Spinal cord (tissue), 9 donors: ENCODE measurements at regions not wholly inside any gene's neighbourhood (a gene's known extent, or its start where the extent isn't known, plus 50 kb on each side); places are given as distances from the start of the nearest gene placed in this dataset.

ENCODE experiments used
- DNase-seq, 6 donors: peaks; one replicate each; pipeline versions ENCODE4 v3.0.0 to v3.0.0-alpha.2; 2013 to 2015; ENCODE audit warnings: low spot score in 6 of 6, low read depth in 4 of 6
- H3K27ac ChIP-seq: one replicate; pipeline ENCODE4 v1.5.1; 2013; ENCODE audit warnings: low read depth, low read length, control low read depth
- H3K27me3 ChIP-seq: one replicate; pipeline ENCODE4 v1.6.1; 2013; ENCODE audit warnings: low read length; ENCODE audit not compliant: control insufficient read depth, insufficient read depth
- H3K36me3 ChIP-seq: one replicate; pipeline ENCODE4 v1.6.1; 2013; ENCODE audit warnings: low read length; ENCODE audit not compliant: control insufficient read depth, insufficient read depth
- H3K4me1 ChIP-seq: one replicate; pipeline ENCODE4 v1.6.1; 2013; ENCODE audit warnings: low read length; ENCODE audit not compliant: control insufficient read depth, insufficient read depth
- H3K4me3 ChIP-seq: one replicate; pipeline ENCODE4 v1.5.1; 2013; ENCODE audit warnings: low read depth, low read length, control low read depth
- H3K9me3 ChIP-seq: one replicate; pipeline ENCODE4 v1.6.1; 2013; ENCODE audit warnings: low read length; ENCODE audit not compliant: control insufficient read depth, insufficient read depth
- WGBS: methylation state at CpG from one replicate; pipeline ENCODE4 v1.1.5; 2013; ENCODE audit warnings: missing lambda C conversion rate; ENCODE audit not compliant: insufficient coverage; 5-methylcytosine and 5-hydroxymethylcytosine counted together
- donor health status: healthy.

DNA sequence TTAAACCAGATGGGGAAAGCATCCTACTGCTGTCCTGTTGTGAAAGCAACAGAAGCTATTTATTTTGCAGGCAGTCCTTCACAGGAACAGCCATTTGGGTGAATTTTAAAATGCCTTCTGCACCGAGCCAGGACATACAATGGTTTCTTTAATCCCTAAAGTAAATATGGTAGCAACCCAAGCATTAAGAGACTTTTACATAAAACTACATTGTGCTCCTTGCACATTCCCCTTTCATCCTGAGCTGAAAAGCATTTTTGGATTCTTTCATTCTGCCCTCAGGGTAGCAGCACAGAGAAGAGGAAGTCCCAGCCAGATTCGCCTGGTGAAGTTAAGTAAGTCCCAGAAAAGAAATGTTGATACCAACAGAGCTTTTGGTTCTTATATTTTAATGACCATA is 84.0 kb upstream of the FAM3C start:
- no peak overlapping the region for H3K4me3 ChIP-seq
- peak overlapping the region; percentile 86 for H3K27ac ChIP-seq
- H3K36me3 ChIP-seq: no peaks in the 10 kb centered on the region
- 17% methylated on average over 1 of the region's 2 CpGs for WGBS
- H3K27me3 ChIP-seq: no peaks in the 10 kb centered on the region
- DNase-seq: peak in 3 of 6 donors; percentile 42 to 79 (median 76)
- peaks cover 4% of the 10 kb centered on the region for H3K4me1 ChIP-seq
- no peaks in the 10 kb centered on the region for H3K9me3 ChIP-seq

DNA sequence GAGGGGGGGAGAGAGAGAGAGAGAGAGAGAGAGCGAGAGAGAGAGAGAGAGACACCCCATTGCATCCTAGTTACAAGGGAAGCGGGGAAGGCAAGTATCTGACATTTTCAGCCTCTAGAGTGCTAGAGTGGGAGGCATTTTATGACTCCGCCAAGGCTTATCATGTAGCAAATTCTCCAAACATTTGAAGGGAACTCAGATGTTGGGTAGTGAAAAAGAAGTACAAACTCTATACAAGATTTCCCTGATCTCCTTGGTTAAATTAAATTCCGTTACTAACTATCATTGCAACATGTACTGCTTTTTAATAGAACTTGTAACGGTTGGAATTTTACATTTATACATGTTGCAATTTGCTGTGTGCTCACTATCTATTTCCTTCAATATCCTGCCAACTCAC is 83.4 kb upstream of the FAM3C start:
- peak in 2 of 6 donors; percentile 4 to 38 for DNase-seq
- no peaks in the 10 kb centered on the region for H3K27me3 ChIP-seq
- H3K27ac ChIP-seq: peak overlapping the region; percentile 86
- WGBS: no CpG with 5 or more reads among the region's 5 CpGs
- H3K36me3 ChIP-seq: no peaks in the 10 kb centered on the region
- no peaks in the 10 kb centered on the region for H3K9me3 ChIP-seq
- peaks cover 4% of the 10 kb centered on the region for H3K4me1 ChIP-seq
- no peak overlapping the region for H3K4me3 ChIP-seq

- Histone ChIP-seq H3K27ac (no peak overlapping the region), H3K4me3 (no peak overlapping the region), H3K4me1 (peaks cover 4% of the 10 kb centered on the region), H3K9me3 (no peaks in the 10 kb centered on the region), H3K36me3 (no peaks in the 10 kb centered on the region), H3K27me3 (no peaks in the 10 kb centered on the region)
- 75% methylated on average over 1 of the region's 2 CpGs for WGBS
- no peak for DNase-seq
These were observed 79.7 kb upstream of the FAM3C start for GRCh38 chr7:121475806-121476205.

DNA sequence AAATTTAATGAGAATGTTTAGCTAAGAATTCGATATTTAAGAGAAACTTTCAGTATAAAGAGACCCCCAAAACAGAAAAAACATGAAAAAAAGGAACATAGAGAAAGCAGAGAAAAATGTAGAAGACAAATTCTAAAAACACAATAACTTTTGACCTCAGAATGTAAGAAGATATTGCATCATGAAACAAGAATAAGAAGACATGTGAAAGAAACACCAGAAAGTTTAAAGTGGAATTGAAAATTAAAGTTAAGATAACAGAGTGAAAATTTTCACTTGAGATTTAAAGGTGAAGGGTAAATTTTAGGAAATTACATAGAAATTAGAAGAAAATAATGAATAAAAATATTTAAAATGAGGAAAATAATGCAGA is 78.2 kb upstream of the FAM3C start:
- H3K27ac ChIP-seq: no peak overlapping the region

DNA sequence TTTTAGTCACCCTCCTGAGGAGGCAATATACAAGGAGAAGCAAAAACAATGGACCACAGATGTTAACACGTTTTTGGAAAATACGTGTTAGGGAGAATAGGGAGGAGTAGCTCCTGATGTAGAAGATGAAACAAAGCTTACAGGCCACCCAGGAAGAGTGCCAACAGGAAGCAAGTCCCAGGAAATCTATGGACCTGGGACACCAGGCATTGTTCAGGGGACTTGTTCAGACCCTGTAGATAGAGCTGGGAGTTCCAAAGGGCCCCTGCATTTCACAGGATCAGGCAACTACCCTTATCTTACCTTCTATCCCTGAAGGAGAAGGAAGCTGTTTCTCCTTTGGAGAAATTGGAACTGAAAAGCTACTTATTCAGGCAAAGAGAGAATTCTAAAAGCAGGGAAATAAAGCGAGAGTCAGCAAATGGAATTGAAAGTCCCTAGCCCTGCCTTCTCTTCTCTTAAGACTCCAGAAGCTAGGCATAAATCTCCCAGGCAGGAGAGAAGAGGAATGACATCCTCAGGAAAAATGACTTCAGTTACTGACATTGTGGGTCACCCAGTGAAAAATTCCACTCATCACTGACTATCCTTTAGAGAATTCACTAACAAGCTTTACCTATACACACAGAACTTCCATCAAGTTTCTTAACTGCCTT is 77.7 kb upstream of the FAM3C start:
- no peak overlapping the region for H3K27ac ChIP-seq
- no CpG with 5 or more reads among the region's 3 CpGs for WGBS
- no peaks in the 10 kb centered on the region for H3K27me3 ChIP-seq
- H3K36me3 ChIP-seq: no peaks in the 10 kb centered on the region
- no peak overlapping the region for H3K4me3 ChIP-seq
- DNase-seq: no peak
- no peaks in the 10 kb centered on the region for H3K4me1 ChIP-seq
- H3K9me3 ChIP-seq: no peaks in the 10 kb centered on the region

More for the DNA sequence above, 78.2 kb upstream of the FAM3C start:
- Histone ChIP-seq H3K4me3 (no peak overlapping the region), H3K36me3 (no peaks in the 10 kb centered on the region), H3K9me3 (no peaks in the 10 kb centered on the region), H3K4me1 (peaks cover 3% of the 10 kb centered on the region), H3K27me3 (no peaks in the 10 kb centered on the region)
- no CpG with 5 or more reads among the region's 1 CpG for WGBS
- no peak for DNase-seq

DNA sequence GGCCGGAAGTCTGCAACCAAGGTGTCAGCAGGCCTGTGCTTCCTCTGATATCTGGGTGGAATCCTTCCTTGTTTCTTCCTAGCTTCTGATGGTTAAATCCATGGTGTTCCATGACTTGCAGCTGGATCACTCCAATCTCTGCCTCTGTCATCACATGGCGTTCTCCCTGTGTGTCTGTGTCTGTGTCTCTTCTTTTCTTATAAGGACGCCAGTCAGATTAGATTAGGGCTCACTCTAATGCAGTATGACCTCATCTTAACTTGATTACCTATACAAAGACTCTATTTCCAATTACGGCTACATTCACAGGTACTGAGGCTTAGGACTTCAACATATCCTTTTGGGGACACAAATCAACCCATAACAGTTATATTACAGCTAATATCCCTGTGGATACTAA is 70.3 kb upstream of the FAM3C start:
- no peak for DNase-seq
- H3K27ac ChIP-seq: no peak overlapping the region
- H3K36me3 ChIP-seq: no peaks in the 10 kb centered on the region
- H3K4me1 ChIP-seq: no peaks in the 10 kb centered on the region
- H3K9me3 ChIP-seq: no peaks in the 10 kb centered on the region
- no peak overlapping the region for H3K4me3 ChIP-seq
- H3K27me3 ChIP-seq: no peaks in the 10 kb centered on the region
- WGBS: 100% methylated on average over 1 of the region's 4 CpGs

DNA sequence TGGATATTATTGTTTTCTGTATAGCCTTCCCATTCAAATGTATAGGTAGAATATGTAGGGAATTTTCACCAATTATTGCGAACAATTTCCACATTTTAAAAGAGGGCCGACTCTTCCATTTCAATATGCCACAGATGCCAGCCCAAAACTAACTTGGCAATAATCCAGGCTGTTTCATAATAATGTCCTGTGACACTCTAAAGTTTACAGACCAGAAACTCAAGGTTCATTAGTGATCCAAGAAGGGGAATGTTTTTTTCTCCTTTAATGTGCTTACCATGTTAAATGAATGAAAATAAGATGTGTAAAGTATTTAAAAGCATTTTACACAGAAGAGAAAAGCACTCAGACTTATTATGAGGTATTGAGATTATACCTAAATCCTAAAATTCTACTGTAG is 63.0 kb upstream of the FAM3C start:
- no CpG with 5 or more reads among the region's 2 CpGs for WGBS
- H3K9me3 ChIP-seq: no peaks in the 10 kb centered on the region
- H3K4me1 ChIP-seq: no peaks in the 10 kb centered on the region
- H3K27ac ChIP-seq: no peak overlapping the region
- no peaks in the 10 kb centered on the region for H3K27me3 ChIP-seq
- no peaks in the 10 kb centered on the region for H3K36me3 ChIP-seq
- DNase-seq: no peak
- H3K4me3 ChIP-seq: no peak overlapping the region

DNA sequence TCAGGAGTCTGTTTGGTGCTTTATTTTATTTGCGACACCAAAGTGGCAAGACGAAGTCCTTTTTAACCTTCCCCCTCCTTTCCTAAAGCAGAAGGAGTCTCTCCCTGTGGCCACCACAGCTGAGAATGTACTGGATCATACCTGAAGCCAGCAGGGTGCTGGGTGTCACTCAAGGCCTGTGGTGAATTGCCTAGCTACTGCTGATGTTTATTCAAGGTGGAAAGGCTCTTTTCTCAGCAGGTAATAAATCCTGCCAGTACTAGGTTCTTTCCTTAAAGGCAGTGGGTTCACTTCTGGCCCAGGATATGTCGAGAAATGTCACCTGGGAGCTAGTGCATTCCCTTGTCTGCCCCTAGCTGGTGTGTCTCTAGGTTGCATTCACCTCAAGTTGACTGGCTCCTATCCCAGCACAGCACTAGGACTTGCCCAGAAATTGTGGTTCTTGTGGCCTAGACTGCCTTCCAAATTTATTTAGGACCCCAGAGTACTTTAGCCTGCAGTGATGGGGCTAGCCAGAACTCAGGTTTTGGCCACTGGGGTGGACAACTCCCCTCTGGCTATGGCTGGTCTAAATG is 60.8 kb upstream of the FAM3C start:
- no peak for DNase-seq
- 91% methylated on average over 1 of the region's 3 CpGs for WGBS

DNA sequence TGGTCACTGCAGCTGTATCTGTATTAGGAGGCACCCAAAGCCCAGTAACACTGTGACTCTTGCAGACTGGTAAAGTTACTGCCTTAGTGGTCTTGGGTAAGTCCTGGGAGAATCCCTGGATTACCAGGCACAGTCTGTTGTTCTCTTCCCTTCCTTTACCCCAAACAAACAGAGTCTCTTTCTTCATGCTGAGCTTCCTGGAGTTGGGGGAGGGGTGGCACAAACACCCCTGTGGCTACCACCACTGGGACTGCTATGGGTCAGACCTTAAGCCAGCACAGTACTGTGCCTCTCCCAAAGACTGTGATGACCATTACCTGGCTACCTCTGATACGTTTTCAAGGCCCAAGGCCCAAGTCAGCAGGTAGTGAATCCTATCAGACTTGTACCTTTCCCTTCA is 59.9 kb upstream of the FAM3C start:
- no peaks in the 10 kb centered on the region for H3K9me3 ChIP-seq
- H3K4me3 ChIP-seq: no peak overlapping the region
- no peak overlapping the region for H3K27ac ChIP-seq
- WGBS: 80% methylated on average over 1 of the region's 1 CpG
- H3K4me1 ChIP-seq: no peaks in the 10 kb centered on the region
- no peak for DNase-seq
- no peaks in the 10 kb centered on the region for H3K27me3 ChIP-seq
- no peaks in the 10 kb centered on the region for H3K36me3 ChIP-seq

More for the DNA sequence above, 60.8 kb upstream of the FAM3C start:
- Histone ChIP-seq H3K27me3 (no peaks in the 10 kb centered on the region), H3K4me1 (no peaks in the 10 kb centered on the region), H3K36me3 (no peaks in the 10 kb centered on the region), H3K4me3 (no peak overlapping the region), H3K27ac (no peak overlapping the region), H3K9me3 (no peaks in the 10 kb centered on the region)

DNA sequence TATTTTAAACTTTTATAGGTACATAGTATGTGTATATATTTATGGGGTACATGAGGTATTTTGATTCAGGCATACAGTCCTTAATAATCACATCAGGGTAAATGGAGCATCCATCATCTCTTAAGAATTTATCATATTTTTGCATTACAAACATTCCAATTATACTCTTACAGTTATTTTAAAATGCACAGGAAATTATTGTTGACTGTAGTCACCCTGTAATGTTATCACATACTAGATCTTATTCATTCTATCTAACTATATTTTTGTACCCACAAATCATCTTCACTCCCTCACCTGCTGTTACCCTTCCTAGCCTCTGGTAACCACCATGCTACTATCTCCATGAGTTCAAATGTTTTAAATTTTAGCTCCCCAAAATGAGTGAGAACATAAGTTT is 56.3 kb upstream of the FAM3C start:
- no peak overlapping the region for H3K4me3 ChIP-seq
- no peak overlapping the region for H3K27ac ChIP-seq
- no peaks in the 10 kb centered on the region for H3K36me3 ChIP-seq
- H3K4me1 ChIP-seq: no peaks in the 10 kb centered on the region
- no peak for DNase-seq
- H3K9me3 ChIP-seq: no peaks in the 10 kb centered on the region
- no peaks in the 10 kb centered on the region for H3K27me3 ChIP-seq
